Karpas-422 (cell line): ENCODE measurements at regions not wholly inside any gene's neighbourhood (a gene's known extent, or its start where the extent isn't known, plus 50 kb on each side); places are given as distances from the start of the nearest gene placed in this dataset.

Experiments used
- DNase-seq: peaks from one replicate; pipeline ENCODE4 v3.0.0-alpha.2; 2015
- H2AFZ ChIP-seq: fragments of 200-600 bp; sonication (generic); 2 replicates; pipeline ENCODE4 v1.6.1; 2014; ENCODE audit warnings: antibody characterized with exemption, low read length, mixed read lengths
- H3K27ac ChIP-seq: fragments of 200-600 bp; sonication (generic); 2 replicates; pipeline ENCODE4 v1.5.1; 2014; ENCODE audit warnings: mild to moderate bottlenecking, low read length, moderate library complexity
- H3K27me3 ChIP-seq: fragments of 200-600 bp; sonication (generic); 2 replicates; pipeline ENCODE4 v1.6.1; 2014; ENCODE audit warnings: low read length, mixed read lengths
- H3K36me3 ChIP-seq: fragments of 200-600 bp; sonication (generic); 2 replicates; pipeline ENCODE4 v1.6.1; 2014; ENCODE audit warnings: low read length, mixed read lengths; ENCODE audit not compliant: insufficient read depth
- H3K4me1 ChIP-seq: fragments of 200-600 bp; sonication (generic); 2 replicates; pipeline ENCODE4 v1.6.1; 2014; ENCODE audit warnings: mild to moderate bottlenecking, low read length, mixed read lengths
- H3K4me2 ChIP-seq: fragments of 200-600 bp; sonication (generic); 2 replicates; pipeline ENCODE4 v1.6.1; 2014; ENCODE audit warnings: low read length, low read depth, mild to moderate bottlenecking; ENCODE audit not compliant: poor library complexity, severe bottlenecking
- H3K4me3 ChIP-seq: fragments of 200-600 bp; sonication (generic); 2 replicates; pipeline ENCODE4 v1.5.1; 2014; ENCODE audit warnings: mild to moderate bottlenecking, antibody characterized with exemption, low read length, mixed read lengths
- H3K79me2 ChIP-seq: fragments of 200-600 bp; sonication (generic); 2 replicates; pipeline ENCODE4 v1.6.1; 2014; ENCODE audit warnings: mild to moderate bottlenecking, low read length, mixed read lengths
- H3K9ac ChIP-seq: fragments of 200-600 bp; sonication (generic); 2 replicates; pipeline ENCODE4 v1.6.0; 2014; ENCODE audit warnings: low read length
- H3K9me2 ChIP-seq: fragments of 200-600 bp; sonication (generic), shearing (Covaris generic); replicated peaks from 2 replicates; pipeline ENCODE4 v1.6.0; 2014; ENCODE audit warnings: mild to moderate bottlenecking, low read length, moderate library complexity; ENCODE audit not compliant: insufficient read depth
- H3K9me3 ChIP-seq: fragments of 300-700, 200-600 bp; sonication (generic); 2 replicates; pipeline ENCODE4 v1.6.1; 2014; ENCODE audit warnings: low read length, mixed read lengths
- H4K20me1 ChIP-seq: fragments of 200-600 bp; sonication (generic); 2 replicates; pipeline ENCODE4 v1.6.1; 2014; ENCODE audit warnings: mild to moderate bottlenecking, antibody characterized with exemption, low read length, low read depth; ENCODE audit not compliant: insufficient read depth

DNA sequence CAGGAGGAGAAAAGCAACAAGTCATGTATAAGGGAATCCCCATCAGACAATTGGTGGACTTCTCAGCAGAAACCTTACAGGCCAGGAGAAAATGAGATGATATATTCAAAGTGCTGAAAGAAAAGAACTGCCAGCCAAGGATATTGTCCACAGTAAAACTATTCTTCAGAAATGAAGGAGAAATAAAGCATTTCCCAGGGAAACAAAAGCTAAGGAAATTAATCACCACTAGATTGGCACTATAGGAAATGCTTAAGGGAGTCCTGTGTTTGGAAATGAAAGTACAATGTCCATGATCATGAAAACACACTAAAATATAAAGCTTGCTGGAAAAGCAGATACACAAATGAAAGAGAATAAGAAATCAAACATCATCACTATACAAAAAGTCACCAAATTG is 282.0 kb downstream of the BLID start:
- Histone ChIP-seq H3K79me2 (no peaks in the 10 kb centered on the region), H3K36me3 (no peaks in the 10 kb centered on the region), H3K4me3 (no peak overlapping the region), H3K27ac (no peak overlapping the region), H2AFZ (no peak overlapping the region), H3K27me3 (no peaks in the 10 kb centered on the region), H3K9me2 (no peaks in the 10 kb centered on the region), H4K20me1 (no peaks in the 10 kb centered on the region), H3K9ac (no peak overlapping the region), H3K4me2 (no peak overlapping the region), H3K9me3 (no peaks in the 10 kb centered on the region), H3K4me1 (no peaks in the 10 kb centered on the region)
- no peak for DNase-seq

GRCh38 chr11:121829159-121829643 is 286.8 kb downstream of the BLID start:
- H3K9me2 ChIP-seq, result no peaks in the 10 kb centered on the region
- no peak for DNase-seq
- H3K9me3 ChIP-seq, result no peaks in the 10 kb centered on the region
- H3K27ac ChIP-seq, result no peak overlapping the region
- no peak overlapping the region for H3K4me3 ChIP-seq
- H3K4me1 ChIP-seq, result no peaks in the 10 kb centered on the region
- H3K27me3 ChIP-seq, result no peaks in the 10 kb centered on the region
- H3K79me2 ChIP-seq, result no peaks in the 10 kb centered on the region
- no peaks in the 10 kb centered on the region for H4K20me1 ChIP-seq
- H2AFZ ChIP-seq, result no peak overlapping the region
- no peak overlapping the region for H3K4me2 ChIP-seq
- H3K36me3 ChIP-seq, result no peaks in the 10 kb centered on the region
- no peak overlapping the region for H3K9ac ChIP-seq

- H3K36me3 ChIP-seq, result no peaks in the 10 kb centered on the region
- H3K79me2 ChIP-seq, result no peaks in the 10 kb centered on the region
- H4K20me1 ChIP-seq, result no peaks in the 10 kb centered on the region
- H3K4me1 ChIP-seq, result no peaks in the 10 kb centered on the region
- no peak overlapping the region for H3K27ac ChIP-seq
- no peaks in the 10 kb centered on the region for H3K27me3 ChIP-seq
- H3K9ac ChIP-seq, result no peak overlapping the region
- no peak overlapping the region for H3K4me3 ChIP-seq
- no peak overlapping the region for H3K4me2 ChIP-seq
- DNase-seq, result no peak
- no peaks in the 10 kb centered on the region for H3K9me3 ChIP-seq
- H2AFZ ChIP-seq, result no peak overlapping the region
- no peaks in the 10 kb centered on the region for H3K9me2 ChIP-seq
These were observed 301.1 kb downstream of the BLID start for GRCh38 chr11:121814962-121815361.

DNA sequence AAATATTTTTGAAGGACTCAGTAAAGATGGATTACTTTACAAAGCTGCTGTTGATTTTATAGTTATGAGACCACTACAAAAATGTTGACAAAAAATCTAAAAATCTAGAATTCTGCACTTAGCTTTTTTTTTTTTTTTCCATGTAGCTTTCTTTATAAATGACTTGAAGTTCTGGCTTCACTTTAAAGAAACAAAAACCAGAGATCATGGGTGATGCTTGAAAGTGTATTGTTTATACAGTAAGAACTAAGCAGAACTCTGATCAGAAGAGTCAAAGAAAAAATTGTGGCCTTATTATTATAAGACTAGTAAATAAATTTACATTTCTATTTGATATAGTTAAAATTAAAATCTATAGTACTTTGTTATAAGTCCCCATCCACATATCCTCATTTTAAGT is 301.7 kb downstream of the BLID start:
- no peaks in the 10 kb centered on the region for H3K79me2 ChIP-seq
- H4K20me1 ChIP-seq, result no peaks in the 10 kb centered on the region
- H3K27me3 ChIP-seq, result no peaks in the 10 kb centered on the region
- no peak overlapping the region for H3K27ac ChIP-seq
- H3K9ac ChIP-seq, result no peak overlapping the region
- no peaks in the 10 kb centered on the region for H3K9me2 ChIP-seq
- H3K4me3 ChIP-seq, result no peak overlapping the region
- no peak overlapping the region for H3K4me2 ChIP-seq
- H2AFZ ChIP-seq, result no peak overlapping the region
- no peak for DNase-seq
- no peaks in the 10 kb centered on the region for H3K4me1 ChIP-seq
- H3K9me3 ChIP-seq, result no peaks in the 10 kb centered on the region
- no peaks in the 10 kb centered on the region for H3K36me3 ChIP-seq

DNA sequence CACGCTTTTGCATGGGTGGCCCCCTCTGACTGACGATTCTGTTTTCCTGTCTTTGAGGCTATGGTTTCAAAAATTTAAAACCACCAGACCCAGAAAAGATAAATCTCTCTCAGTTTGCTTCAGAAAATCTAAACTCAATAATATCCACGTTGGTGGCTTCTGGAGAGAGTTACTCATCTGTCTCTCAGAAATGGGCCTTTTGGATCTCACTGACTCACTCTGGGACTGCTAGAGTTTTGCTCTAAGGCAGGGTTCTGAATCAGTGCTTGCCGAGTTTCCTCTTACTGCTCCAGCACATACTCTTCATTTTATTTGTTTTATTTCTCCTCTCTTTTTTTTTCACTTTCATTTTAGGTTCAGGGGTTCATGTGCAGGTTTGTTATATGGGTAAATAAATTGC is 305.7 kb downstream of the BLID start:
- no peak overlapping the region for H3K4me2 ChIP-seq
- no peaks in the 10 kb centered on the region for H4K20me1 ChIP-seq
- no peak overlapping the region for H2AFZ ChIP-seq
- no peaks in the 10 kb centered on the region for H3K36me3 ChIP-seq
- no peaks in the 10 kb centered on the region for H3K9me3 ChIP-seq
- DNase-seq, result no peak
- H3K4me3 ChIP-seq, result no peak overlapping the region
- no peak overlapping the region for H3K27ac ChIP-seq
- no peaks in the 10 kb centered on the region for H3K79me2 ChIP-seq
- no peak overlapping the region for H3K9ac ChIP-seq
- H3K4me1 ChIP-seq, result peaks cover 5% of the 10 kb centered on the region
- H3K27me3 ChIP-seq, result no peaks in the 10 kb centered on the region
- no peaks in the 10 kb centered on the region for H3K9me2 ChIP-seq

GRCh38 chr11:121808096-121808495 is 307.9 kb downstream of the BLID start:
- no peak overlapping the region for H3K9ac ChIP-seq
- peaks cover 5% of the 10 kb centered on the region for H3K4me1 ChIP-seq
- no peaks in the 10 kb centered on the region for H3K36me3 ChIP-seq
- H4K20me1 ChIP-seq, result no peaks in the 10 kb centered on the region
- H3K79me2 ChIP-seq, result no peaks in the 10 kb centered on the region
- H3K9me2 ChIP-seq, result no peaks in the 10 kb centered on the region
- no peak for DNase-seq
- H3K27ac ChIP-seq, result no peak overlapping the region
- H2AFZ ChIP-seq, result no peak overlapping the region
- no peaks in the 10 kb centered on the region for H3K9me3 ChIP-seq
- no peaks in the 10 kb centered on the region for H3K27me3 ChIP-seq
- H3K4me2 ChIP-seq, result no peak overlapping the region
- no peak overlapping the region for H3K4me3 ChIP-seq

DNA sequence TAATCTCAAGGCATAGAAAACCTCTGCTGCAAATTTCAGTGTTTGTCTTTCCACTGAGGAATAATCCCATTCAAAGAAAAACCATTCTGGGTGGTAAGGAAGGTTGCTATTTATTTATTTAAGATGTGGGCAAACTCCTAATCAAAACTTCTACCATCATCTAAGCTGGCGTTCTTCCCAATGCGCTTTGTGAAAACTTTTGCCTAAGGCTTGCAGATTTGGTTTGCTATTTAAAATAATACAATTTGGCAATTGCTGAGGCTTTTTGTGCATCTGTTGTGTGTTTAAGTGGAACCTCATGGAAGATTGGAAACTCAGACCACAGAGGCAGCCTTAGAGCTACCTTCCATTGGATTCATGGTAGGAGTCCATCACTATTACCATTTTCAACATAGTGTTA is 309.0 kb downstream of the BLID start:
- Histone ChIP-seq H3K4me3 (no peak overlapping the region), H3K4me1 (peaks cover 5% of the 10 kb centered on the region), H3K27me3 (no peaks in the 10 kb centered on the region), H3K9ac (no peak overlapping the region), H4K20me1 (no peaks in the 10 kb centered on the region), H3K9me2 (no peaks in the 10 kb centered on the region), H3K4me2 (no peak overlapping the region), H3K9me3 (no peaks in the 10 kb centered on the region), H3K36me3 (no peaks in the 10 kb centered on the region), H3K27ac (no peak overlapping the region), H2AFZ (no peak overlapping the region), H3K79me2 (no peaks in the 10 kb centered on the region)
- DNase-seq, result no peak

GRCh38 chr11:121802542-121802941 is 313.5 kb downstream of the BLID start:
- no peaks in the 10 kb centered on the region for H3K9me2 ChIP-seq
- no peak overlapping the region for H3K27ac ChIP-seq

DNA sequence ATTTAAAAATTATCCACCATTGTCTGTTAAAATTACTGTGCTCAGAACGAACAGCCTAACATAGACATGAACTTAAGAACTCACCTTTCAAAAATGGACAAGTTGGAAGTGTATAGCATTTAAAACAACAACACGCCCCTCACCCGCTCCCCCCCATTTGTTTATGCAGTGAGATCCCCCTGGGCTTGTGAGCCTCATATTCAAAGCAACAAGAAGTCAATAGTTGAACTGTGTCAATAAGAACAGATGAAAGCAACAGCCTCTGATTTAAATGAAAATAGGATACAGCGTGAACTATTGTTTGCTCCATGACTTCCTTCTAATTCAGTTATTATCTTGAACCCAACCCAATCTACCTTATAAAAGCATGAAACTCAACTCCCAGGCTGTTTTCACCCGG is 314.2 kb downstream of the BLID start:
- Histone ChIP-seq H4K20me1 (no peaks in the 10 kb centered on the region), H3K4me1 (no peaks in the 10 kb centered on the region), H3K27ac (no peak overlapping the region), H2AFZ (no peak overlapping the region), H3K36me3 (no peaks in the 10 kb centered on the region), H3K9me3 (no peaks in the 10 kb centered on the region), H3K4me2 (no peak overlapping the region), H3K9me2 (no peaks in the 10 kb centered on the region), H3K4me3 (no peak overlapping the region), H3K9ac (no peak overlapping the region), H3K79me2 (no peaks in the 10 kb centered on the region), H3K27me3 (no peaks in the 10 kb centered on the region)
- no peak for DNase-seq

More at GRCh38 chr11:121802542-121802941, 313.5 kb downstream of the BLID start:
- Histone ChIP-seq H3K4me1 (peaks cover 3% of the 10 kb centered on the region), H3K79me2 (no peaks in the 10 kb centered on the region), H3K9ac (no peak overlapping the region), H3K4me3 (no peak overlapping the region), H3K4me2 (no peak overlapping the region), H2AFZ (no peak overlapping the region), H3K27me3 (no peaks in the 10 kb centered on the region), H4K20me1 (no peaks in the 10 kb centered on the region), H3K36me3 (no peaks in the 10 kb centered on the region), H3K9me3 (no peaks in the 10 kb centered on the region)
- no peak for DNase-seq
